ENCODE measurements at regions not wholly inside any gene's neighbourhood (a gene's known extent, or its start where the extent isn't known, plus 50 kb on each side); places are given as distances from the start of the nearest gene placed in this dataset.

DNA sequence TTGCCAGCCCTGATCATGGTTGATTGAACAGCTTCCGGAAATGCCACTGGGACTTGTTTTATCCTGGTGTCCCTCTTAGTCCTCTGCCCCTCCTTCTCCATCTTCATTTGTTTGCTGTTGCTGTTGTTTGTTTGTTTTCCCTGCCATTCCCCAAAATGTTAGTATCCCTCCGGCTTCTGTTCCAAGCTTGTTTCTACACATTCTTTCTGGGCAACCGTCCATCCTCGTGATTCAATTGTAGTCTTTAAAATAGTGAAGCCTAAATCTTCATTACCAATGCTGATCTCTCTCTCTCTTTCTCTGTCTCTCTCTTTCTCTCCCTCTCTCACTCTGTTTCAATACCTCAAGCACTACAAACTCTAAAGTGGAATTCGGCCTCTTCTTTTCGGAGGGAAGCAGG, 649.3 kb upstream of the ARGLU1 start:
- no peak for TF ChIP-seq GATA2 (IDR thresholded peaks at IDR 0.05; ENCODE audit: insufficient read depth, insufficient read length, low read depth, low read length)
- TF ChIP-seq, protein P1, sequence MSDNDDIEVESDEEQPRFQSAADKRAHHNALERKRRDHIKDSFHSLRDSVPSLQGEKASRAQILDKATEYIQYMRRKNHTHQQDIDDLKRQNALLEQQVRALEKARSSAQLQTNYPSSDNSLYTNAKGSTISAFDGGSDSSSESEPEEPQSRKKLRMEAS (IDR thresholded peaks at IDR 0.05; ENCODE audit: insufficient read depth, insufficient read length), result no peak
- TF ChIP-seq EZH2 (IDR thresholded peaks at IDR 0.05; ENCODE audit: borderline replicate concordance, low read depth, low read length, severe bottlenecking), result no peak
- TF ChIP-seq, protein P2, sequence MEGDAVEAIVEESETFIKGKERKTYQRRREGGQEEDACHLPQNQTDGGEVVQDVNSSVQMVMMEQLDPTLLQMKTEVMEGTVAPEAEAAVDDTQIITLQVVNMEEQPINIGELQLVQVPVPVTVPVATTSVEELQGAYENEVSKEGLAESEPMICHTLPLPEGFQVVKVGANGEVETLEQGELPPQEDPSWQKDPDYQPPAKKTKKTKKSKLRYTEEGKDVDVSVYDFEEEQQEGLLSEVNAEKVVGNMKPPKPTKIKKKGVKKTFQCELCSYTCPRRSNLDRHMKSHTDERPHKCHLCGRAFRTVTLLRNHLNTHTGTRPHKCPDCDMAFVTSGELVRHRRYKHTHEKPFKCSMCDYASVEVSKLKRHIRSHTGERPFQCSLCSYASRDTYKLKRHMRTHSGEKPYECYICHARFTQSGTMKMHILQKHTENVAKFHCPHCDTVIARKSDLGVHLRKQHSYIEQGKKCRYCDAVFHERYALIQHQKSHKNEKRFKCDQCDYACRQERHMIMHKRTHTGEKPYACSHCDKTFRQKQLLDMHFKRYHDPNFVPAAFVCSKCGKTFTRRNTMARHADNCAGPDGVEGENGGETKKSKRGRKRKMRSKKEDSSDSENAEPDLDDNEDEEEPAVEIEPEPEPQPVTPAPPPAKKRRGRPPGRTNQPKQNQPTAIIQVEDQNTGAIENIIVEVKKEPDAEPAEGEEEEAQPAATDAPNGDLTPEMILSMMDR (IDR thresholded peaks at IDR 0.05; ENCODE audit: extremely low read depth in 1 of 2, insufficient read depth in 1 of 2, low read depth in 1 of 2, low read length in 2 of 2), result no peak
